NCI-H2196 treated with DMSO at 0.1 percent for 48 hours (cell line): ENCODE measurements at regions not wholly inside any gene's neighbourhood (a gene's known extent, or its start where the extent isn't known, plus 50 kb on each side); places are given as distances from the start of the nearest gene placed in this dataset.
"Not testable (repeated sequence)": the region's sequence is repeated elsewhere in the genome, so short reads cannot be mapped to it uniquely, and the experiment has no call there.

Experiments used
- DNase-seq: peaks from one replicate; lab custom pipeline; 2025; ENCODE audit not compliant: unreplicated experiment; lab: John Stamatoyannopoulos, UW

DNA sequence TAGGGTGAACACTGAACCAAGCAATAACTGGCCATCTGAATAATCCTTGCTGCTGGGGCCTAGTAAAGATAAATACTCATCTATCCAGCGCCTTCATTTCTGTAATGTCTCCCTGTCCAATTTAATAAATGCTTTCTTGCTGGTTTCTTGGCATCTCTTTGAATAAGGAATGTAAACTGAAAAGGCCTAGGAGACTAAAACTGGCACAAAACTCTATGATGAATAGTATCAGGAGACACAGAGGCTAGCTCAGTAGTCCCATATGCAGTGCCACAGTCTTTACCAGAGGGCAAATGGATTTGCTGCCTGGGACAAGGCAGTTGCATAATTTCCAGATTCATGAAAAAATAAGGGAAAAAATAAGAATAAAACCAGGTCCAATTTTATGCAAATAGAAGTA, 324.4 kb downstream of the CENPW start:
- no peak for DNase-seq

DNA sequence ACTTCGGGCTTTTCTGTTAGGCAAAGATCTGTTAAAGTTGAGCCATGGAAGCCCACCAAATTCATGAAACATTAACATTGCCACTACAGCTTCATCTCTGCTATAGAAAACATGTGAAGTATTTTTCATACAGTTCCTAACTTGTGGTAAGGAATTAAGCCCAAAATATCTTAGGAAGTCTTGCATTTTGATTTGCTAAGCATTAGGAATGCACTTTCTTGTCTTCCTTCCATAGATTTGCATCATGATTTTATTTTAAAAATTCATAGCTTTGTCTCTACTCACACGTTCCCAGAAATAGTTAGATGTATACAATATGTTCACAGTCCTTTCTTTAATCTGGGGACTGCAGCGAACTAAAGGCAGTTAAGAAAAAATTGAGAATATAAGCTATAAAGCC, 325.6 kb downstream of the CENPW start:
- no peak for DNase-seq

DNA sequence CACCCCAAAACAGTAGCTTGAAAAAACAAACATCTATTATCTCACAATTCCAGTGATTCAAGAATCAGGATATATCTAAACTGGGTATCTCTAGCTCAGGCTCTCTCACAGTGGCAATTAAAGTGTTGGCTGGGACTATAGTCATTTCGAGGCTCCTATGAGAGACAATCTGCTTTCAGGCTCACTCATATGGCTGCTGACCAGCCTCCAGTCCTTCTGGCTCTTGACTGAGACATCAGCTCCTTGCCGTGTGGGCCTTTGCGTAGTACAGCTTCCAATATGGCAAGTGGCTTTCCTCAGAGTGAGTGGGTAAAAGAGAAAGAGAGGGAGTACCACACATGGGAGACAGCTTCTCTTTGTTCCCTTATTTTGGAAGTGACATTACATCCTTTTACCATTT, 327.2 kb downstream of the CENPW start:
- no peak for DNase-seq

DNA sequence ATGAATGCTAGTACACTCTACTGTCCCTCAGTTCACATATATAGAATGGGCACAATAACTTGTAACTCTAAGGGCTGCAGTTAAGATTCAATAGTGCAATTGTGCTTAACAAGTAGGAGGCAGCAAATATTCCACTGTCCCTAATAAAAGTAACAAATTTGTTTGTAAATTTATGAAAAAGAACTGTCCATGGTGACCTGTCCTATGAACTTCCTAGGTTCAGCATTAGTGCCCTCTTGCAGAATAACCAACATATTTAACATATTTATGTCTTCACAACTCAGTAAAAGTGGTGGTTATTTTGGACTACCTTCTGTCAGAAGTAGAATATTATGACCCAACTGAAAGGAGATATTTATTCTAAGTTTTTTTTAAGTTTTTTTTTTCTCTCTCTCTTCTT, 327.8 kb downstream of the CENPW start:
- DNase-seq: no peak

DNA sequence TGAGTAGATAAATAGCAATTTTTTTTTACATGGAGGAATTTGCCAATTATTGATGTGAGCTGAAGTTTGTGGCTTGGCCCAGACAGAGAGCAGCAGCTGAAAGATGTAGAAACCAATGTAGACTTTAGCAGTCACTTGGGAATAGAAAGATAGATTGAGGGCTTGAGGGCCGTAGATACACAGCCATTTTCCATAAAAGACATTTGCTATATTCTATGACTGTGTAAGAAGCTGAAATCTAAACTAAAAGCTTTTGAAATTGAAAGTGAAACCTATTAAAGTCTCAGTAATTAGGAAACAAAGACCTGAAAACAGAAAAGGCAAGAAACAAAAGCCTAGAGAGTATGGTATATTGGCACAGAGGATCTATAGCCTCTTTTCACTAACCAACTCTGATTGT, 332.7 kb downstream of the CENPW start:
- no peak for DNase-seq

DNA sequence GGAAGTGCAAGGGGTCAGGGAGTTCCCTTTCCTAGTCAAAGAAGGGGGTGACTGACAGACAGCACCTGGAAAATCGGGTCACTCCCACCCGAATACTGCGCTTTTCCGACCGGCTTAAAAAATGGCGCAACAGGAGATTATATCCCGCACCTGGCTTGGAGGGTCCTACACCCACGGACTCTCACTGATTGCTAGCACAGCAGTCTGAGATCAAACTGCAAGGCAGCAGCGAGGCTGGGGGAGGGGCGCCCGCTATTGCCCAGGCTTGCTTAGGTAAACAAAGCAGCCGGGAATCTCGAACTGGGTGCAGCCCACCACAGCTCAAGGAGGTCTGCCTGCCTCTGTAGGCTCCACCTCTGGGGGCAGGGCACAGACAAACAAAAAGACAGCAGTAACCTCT, 333.8 kb downstream of the CENPW start:
- not testable (repeated sequence) for DNase-seq

DNA sequence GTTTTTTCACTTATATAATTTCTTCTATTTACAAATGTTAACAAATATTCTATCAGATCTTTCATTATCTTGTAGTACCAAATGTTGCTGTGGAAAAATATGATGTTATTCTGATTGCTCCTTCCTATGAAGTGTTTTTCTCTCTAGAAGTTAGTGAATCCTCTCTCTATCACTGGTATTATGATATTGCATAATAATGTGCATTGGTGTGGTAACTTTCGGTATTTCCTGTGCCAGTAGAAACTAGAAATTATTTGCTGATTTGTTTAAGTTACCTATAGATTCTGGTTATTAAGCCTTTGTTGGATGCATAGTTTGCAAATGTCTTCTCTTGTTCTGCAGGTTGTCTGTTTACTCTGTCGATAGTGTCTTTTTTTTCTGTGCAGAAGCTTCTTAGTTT, 342.5 kb downstream of the CENPW start:
- DNase-seq: no peak

DNA sequence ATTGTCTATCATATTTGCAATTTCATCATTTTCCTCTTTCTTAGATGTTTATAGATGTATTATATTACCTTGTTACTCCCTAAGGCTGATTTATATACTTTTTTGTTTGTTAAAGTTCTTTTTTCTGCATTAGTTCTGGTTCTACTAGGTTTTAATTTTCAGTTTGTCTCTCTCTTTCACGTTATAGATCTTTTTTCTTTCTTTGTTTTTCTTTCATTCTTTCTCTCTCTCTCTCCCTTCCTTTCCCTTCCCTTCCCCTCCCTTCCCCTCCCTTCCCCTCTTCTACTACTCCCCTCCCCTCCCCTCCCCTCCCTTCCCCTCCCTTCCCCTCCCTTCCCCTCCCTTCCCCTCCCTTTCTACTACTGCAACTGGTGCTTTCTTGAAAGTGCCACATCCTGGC, 345.3 kb downstream of the CENPW start:
- no peak for DNase-seq

DNA sequence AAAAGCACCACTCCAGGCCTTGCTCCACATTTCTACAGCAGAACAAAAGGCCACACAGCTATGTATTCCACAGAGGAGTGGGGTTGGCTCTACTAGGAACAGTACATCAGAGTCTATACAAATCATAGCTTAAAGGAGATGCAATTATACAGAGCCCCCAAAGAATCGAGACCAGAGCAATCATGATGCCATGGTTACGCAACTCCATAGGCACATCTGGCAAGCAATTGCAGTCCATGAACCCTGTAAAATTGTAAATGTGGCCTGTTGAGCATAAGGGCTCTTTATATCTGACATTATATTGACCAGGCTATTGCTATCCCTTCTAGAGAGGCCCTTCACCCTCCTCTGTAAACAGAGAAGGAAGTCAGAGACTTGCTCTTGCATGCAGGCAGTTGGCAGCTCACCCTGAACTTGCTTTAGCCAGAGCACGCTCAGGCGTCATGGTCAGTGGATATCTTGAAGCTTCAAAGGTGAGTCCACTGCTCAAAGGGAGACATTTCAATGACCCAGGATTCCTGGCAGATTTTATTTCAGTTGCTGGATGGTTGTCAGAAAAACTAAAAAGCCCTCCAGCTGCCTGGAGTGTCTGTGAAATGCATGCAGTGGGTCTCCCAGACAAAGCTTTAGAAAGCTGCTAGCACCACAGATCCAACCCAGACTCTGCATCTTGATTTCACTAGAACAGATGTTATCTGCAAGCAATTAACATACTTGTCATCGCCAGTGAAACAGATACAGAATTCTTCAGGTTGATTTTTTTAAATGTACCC, 357.2 kb downstream of the CENPW start:
- DNase-seq: peak; percentile 22

DNA sequence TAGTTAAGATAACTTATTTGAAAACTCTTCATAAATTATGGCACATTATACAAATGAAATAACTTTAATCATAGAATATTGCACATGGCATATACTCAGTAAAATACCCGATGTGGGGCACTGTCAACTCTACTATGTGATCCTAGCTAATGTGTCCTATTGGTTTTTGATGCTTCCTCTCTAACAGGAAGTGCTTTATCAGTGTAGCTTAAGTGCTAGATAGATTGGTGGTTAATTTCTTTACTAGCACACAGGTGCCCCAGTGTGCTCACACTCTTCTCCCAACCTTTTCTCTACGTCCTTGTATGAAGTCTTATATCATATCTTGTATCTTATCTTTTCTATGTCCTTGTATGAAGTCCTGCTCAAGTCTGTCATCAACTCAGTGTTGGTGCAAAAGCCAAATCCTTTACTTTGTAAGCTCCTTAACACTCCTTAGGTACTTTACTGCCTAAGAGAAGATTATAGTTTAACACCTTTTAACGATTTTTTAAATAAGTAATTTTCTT, 358.9 kb downstream of the CENPW start:
- DNase-seq: no peak

DNA sequence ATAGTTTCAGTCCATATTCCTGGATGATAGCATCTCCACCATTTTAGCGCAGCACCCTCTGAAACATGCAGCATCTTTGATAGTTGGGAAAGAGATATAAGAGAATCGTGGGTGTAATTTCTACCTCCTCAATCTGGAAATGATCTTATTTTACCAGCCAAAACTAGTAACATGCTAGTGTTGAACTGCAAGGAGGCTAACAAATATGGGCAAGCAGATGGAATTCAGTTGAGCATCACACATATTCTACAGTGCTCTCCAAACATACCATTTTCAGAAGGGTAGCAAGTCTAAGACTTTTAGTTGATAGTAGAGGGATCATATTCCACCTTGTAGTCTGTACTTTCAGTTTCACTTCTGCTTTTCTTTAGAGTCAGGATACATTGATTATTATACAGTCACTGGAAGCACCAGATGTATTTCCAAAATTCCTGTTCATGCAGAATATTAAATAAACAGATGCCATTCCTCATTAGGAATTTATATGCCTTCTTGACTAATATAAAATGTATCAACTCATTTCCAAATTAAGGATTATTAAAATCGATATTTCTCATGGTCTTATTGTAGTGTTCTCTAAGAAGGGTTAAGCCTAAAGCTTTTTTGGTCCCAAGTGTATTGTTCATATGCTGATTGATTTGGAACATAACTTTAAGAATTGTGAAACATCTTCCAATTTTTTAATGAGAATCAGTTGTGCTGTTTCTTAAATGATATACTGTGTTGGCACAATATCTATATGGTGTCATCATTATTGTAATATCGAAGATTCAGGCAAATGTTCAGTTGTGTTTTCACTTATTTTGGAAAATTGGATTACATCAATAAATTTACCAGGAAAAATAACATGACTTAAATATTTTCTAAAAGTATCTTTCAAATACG, 362.0 kb downstream of the CENPW start:
- DNase-seq: no peak

DNA sequence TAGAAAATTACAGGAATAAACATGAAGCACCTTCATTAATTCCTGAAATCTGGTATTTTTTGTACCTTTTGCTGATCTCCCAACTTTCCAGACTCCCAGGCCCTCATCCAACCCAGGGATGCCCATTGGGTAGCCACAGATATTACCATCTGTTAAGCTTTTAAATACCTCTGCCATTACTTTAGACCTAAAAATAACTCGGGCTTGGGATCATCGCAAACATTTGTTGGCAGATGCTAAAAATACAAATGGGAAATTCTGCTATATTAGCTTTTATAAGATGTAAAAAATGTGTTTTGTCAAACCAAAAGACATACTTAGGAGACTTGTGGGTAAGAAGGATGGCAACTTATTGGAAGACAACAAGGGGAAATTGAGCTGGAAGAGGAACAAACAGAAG, 376.1 kb downstream of the CENPW start:
- no peak for DNase-seq

DNA sequence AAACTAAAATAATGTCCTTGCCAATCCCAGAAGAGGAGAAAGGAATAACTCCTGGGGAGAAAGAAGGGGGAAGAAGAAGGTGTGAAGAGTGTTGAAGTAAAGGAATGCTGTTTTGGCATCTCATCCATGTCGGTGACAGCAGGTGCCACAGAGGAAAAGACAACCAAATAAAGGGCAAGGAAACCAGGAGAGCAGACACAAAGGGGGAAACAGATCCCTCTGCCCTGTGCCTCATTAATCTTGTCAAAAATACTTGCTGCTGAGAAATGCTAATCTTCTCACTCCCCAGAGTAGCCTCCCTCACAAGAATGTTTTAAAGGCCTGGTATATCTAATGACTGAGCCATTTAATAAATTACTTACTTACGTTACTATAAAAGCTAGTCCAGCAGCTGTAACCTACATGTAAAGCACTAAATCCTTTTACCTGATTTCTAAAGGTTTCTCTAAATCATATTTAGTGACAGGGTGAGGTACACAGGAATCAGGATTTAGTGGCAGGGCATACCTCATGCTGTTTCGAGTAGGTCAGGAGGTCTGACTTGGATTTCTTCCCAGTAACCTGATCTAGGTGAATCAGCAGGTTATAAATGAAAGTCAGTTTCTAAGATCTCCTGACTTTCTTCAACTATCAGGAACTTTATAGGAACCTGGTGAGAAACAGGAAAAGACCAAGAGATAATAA, 377.1 kb downstream of the CENPW start:
- DNase-seq: no peak

DNA sequence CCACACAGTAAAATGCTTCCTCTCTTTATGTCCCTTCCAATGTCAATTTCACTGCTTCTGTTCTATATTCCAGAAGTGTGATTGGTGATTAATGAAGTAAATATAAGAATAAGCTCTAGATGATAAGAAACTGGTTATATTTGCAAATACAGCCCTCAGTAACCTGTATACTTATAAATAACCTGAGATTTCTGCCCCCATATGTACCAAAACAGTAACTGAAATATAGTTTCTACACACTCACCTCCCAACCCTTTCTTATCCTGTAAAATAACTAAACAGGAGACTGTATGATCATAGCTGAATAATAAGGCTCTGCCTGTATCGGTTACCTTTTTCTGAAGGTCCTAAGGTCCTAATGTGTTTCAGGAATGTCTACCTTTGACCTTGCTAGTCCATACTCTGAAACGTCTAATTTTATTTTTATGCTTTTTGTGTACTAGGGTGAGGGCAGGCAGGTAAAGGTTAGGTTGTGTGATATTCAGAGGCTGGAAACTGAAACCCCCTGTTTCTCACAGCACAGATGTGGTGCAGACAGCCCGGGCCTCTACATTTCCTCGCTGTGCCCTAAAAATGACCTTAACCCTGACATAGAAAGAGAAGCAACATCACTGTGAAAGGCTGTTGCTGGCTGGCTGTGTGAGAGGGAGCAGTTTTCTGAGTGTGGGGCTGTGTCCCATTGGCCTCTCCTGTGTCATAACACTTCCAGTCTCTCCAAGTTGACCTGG, 378.8 kb downstream of the CENPW start:
- no peak for DNase-seq

DNA sequence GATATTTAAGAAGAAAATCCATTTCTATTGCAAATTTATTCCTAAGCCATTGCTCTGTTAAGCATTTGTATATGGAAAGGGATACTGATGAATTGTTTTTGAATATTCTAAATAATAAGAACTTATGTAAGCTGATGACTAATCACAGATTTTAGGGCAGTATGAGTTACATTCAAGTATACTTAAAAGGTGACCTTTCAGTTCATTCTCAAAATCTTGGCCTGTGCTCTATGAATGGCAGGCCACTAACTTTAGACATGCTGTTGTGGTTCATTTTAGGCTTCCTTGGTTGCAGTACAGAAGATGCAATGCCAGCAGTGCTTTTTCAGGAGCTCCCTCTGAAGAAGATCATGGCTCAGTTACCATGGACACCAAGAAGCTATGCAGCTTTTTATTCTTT, 380.4 kb downstream of the CENPW start:
- DNase-seq: no peak

DNA sequence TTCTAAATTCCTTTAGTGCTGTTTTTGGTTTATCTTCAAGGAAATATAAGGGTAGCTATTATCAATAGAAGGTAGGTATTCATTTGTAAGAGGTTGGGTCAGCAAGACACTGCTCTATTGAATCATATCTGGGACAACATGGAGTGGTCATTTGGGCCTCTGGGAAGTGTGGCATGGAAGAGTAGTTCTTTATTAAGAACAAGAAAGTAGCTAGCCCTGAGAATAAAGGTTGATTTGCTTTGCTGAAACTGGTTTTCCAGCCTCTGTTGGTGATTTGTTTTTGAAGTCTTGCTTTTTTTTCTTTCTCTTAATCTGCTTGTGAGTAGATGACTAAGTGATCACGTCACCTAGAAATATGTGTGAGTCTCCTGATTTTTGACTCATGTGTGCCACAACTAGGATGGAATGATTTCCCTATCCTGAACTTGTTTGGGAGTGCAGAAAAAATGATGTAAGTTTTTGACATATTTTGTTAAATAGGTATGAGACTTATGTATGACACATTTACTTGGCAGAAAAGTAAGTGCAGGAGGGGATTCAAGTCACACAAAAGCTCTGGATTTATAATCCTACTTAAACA, 381.8 kb downstream of the CENPW start:
- no peak for DNase-seq

DNA sequence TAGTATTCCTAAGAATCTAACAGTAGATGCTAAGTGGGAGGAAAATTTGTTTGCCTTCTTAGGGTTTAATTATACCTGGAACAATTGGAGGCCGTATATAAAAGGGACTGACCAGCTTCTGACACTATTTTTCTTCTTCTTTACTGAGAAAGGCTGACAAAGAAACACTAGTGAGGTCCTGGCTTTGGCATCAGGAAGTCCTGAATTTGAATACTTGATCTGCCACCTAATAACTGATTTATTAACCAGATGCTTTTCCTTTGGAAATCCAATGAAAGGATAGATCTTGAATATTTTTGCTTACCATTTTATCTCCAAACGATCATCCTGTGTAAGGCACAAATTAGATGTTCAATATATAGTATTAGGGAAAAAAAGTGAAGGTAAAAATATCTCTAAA, 382.5 kb downstream of the CENPW start:
- DNase-seq: no peak

DNA sequence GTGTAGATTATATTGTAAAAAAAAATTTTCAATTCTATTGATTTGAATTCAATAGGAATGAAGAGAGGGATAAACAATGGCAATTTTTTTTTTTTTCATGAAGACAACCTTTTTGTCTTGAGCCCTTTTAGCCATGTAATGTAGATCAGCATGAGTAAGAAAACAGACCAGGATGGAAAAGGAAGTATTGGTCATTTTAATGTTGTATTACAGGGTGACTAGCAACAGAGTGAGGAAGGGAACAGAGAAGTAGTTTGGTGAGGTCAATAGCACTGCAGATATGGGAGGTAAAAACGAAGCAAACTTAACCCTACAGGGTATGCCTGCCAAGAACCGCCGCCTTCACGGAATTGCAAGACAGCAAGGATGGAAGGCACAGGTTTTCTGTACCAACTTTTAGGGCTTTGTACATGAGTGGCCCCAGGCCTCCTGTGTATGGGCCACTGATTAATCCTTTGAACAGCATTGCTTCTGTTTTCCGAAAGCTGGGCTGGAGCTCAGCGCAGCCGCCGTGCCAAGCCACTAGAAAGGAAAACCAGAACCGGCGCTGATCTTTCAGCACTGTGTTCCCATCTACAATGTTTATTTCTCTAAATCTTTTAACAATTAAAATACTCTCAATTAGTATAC, 383.7 kb downstream of the CENPW start:
- DNase-seq: no peak

DNA sequence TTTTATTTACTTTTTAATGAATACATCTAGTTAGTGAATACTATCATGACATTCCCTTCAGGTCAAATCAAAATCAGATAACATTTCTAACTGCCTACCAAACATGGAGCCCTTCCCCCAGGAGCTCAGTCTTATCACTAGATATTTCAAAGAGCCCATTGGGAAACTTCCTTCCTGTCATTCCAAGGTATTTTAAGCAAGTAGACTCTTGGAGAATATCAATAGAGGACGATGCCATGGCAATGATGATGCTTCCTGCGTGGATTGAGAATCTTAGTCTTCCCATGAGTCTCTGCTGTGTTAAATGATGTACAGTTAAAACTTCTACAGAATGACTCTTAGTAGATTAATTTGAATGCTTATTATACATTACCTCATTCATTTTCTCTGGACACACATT, 384.9 kb downstream of the CENPW start:
- no peak for DNase-seq

DNA sequence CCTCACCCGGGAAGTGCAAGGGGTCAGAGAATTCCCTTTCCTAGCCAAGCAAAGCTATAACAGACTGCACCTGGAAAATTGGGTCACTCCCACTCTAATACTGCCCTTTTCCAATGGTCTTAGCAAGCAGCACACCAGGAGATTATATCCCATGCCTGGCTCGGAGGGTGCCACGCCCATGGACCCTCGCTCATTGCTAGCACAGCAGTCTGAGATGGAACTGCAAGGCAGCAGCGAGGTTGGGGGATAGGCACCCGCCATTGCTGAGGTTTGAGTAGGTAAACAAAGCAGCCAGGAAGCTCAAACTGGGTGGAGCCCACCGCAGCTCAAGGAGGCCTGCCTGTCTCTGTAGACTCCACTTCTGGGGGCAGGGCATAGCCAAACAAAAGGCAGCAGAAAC, 386.5 kb downstream of the CENPW start:
- not testable (repeated sequence) for DNase-seq
